Gastroesophageal sphincter (tissue), 4 donors: ENCODE measurements at regions not wholly inside any gene's neighbourhood (a gene's known extent, or its start where the extent isn't known, plus 50 kb on each side); places are given as distances from the start of the nearest gene placed in this dataset.

ENCODE experiments used
- ATAC-seq: fragments of 150-250 bp; one replicate; pipeline ENCODE4 v1.9.1; 2016; ENCODE audit warnings: mild to moderate bottlenecking, moderate library complexity
- H3K27ac ChIP-seq, 4 donors: fragments of 200-600 bp; sonication (generic) in 3 of 4; 1 replicate in 3 of 4; 2 replicates in 1 of 4; pipeline ENCODE4 v1.5.1; 2016 to 2019
- H3K27me3 ChIP-seq: fragments of 200-600 bp; sonication (generic); one replicate; pipeline ENCODE4 v1.5.1; 2019
- H3K36me3 ChIP-seq, 2 donors: fragments of 200-600 bp; sonication (generic); one replicate each; pipeline ENCODE4 v1.5.1; 2019; ENCODE audit warnings: control low read depth in 1 of 2
- H3K4me1 ChIP-seq, 3 donors: fragments of 200-600 bp; sonication (generic); 1 replicate in 2 of 3; 2 replicates in 1 of 3; pipeline ENCODE4 v1.5.1; 2016 to 2019; ENCODE audit warnings: control low read depth in 2 of 3
- H3K4me3 ChIP-seq, 2 donors: fragments of 200-600 bp; sonication (generic); one replicate each; pipeline ENCODE4 v1.5.1; 2019; ENCODE audit warnings: mild to moderate bottlenecking in 1 of 2, moderate library complexity in 1 of 2
- H3K9me3 ChIP-seq, 3 donors: fragments of 200-600 bp; sonication (generic); one replicate each; pipeline ENCODE4 v1.5.1; 2017 to 2019; ENCODE audit warnings: control low read depth in 2 of 3
- CTCF ChIP-seq, 4 experiments: fragments of 200-600 bp in 2 of 4; fragments of 450-650 bp in 2 of 4; sonication (generic) in 1 of 4; IDR thresholded peaks; one replicate each; pipeline ENCODE4 v1.5.1; 2017 to 2019; ENCODE audit warnings: antibody characterized with exemption in 4 of 4, mild to moderate bottlenecking in 2 of 4, moderate library complexity in 2 of 4
- EP300 ChIP-seq: sonication (generic); formaldehyde crosslinking; IDR thresholded peaks from one replicate; pipeline ENCODE4 v1.6.1; 2017; ENCODE audit warnings: antibody characterized with exemption, mild to moderate bottlenecking
- POLR2A ChIP-seq, 2 donors: fragments of 450-650 bp; IDR thresholded peaks; one replicate each; pipeline ENCODE4 v1.6.1; 2017; ENCODE audit warnings: antibody characterized with exemption in 2 of 2, mild to moderate bottlenecking in 2 of 2, moderate library complexity in 1 of 2
- POLR2AphosphoS5 ChIP-seq: sonication (generic); formaldehyde crosslinking; IDR thresholded peaks from one replicate; pipeline ENCODE4 v1.6.1; 2017; ENCODE audit warnings: antibody characterized with exemption
- WGBS, 2 donors: methylation state at CpG; one replicate each; pipeline ENCODE4 v1.1.5; 2018; ENCODE audit warnings: low coverage in 1 of 2; 5-methylcytosine and 5-hydroxymethylcytosine counted together

- WGBS, 2 donors, result 14% methylated on average over 1 of the region's 1 CpG; no CpG with 5 or more reads in 1 of the 2 donors
- Histone ChIP-seq H3K9me3 (no peaks in the 10 kb centered on the region), H3K27me3 (no peaks in the 10 kb centered on the region), H3K36me3 (no peaks in the 10 kb centered on the region), H3K4me3 (no peak overlapping the region), H3K4me1 (no peaks in the 10 kb centered on the region), H3K27ac (no peak overlapping the region)
- no peak for ATAC-seq
- TF ChIP-seq EP300 (no peak), CTCF (IDR thresholded peaks at IDR 0.05) (no peak), POLR2AphosphoS5 (no peak), POLR2A (IDR thresholded peaks at IDR 0.05) (no peak)
These were observed 104.1 kb downstream of the GAS1 start for GRCh38 chr9:86843206-86843605.

- Histone ChIP-seq H3K36me3 (no peaks in the 10 kb centered on the region), H3K27ac (no peak overlapping the region), H3K4me1 (no peaks in the 10 kb centered on the region), H3K4me3 (no peak overlapping the region), H3K9me3 (no peaks in the 10 kb centered on the region), H3K27me3 (no peaks in the 10 kb centered on the region)
- no peak for TF ChIP-seq EP300
- no peak for TF ChIP-seq POLR2A (IDR thresholded peaks at IDR 0.05)
- TF ChIP-seq CTCF (IDR thresholded peaks at IDR 0.05), result no peak
- no peak for TF ChIP-seq POLR2AphosphoS5
- no peak for ATAC-seq
- WGBS, 2 donors, result 64 to 71% methylated on average over 5 to 6 of the region's 6 CpGs
These were observed 104.7 kb downstream of the GAS1 start for GRCh38 chr9:86842573-86842972.

GRCh38 chr9:86839522-86839921 is 107.8 kb downstream of the GAS1 start:
- Histone ChIP-seq H3K27ac (peak overlapping the region in 3 of 4 donors; percentile 36 to 49 (median 42)), H3K27me3 (no peaks in the 10 kb centered on the region), H3K9me3 (no peaks in the 10 kb centered on the region), H3K4me1 (no peaks in the 10 kb centered on the region), H3K36me3 (no peaks in the 10 kb centered on the region), H3K4me3 (no peak overlapping the region)
- 61 to 90% methylated on average over 3 of the region's 3 CpGs for WGBS, 2 donors
- ATAC-seq, result no peak
- TF ChIP-seq CTCF (IDR thresholded peaks at IDR 0.05), result no peak

GRCh38 chr9:86838519-86839497 is 108.5 kb downstream of the GAS1 start:
- H3K27ac ChIP-seq, result peak overlapping the region in 3 of 4 donors; percentile 43 to 53 (median 49)

More at GRCh38 chr9:86838519-86839497, 108.5 kb downstream of the GAS1 start:
- 60 to 80% methylated on average over 13 of the region's 17 CpGs for WGBS, 2 donors
- Histone ChIP-seq H3K27me3 (no peaks in the 10 kb centered on the region), H3K36me3 (no peaks in the 10 kb centered on the region), H3K9me3 (no peaks in the 10 kb centered on the region), H3K4me1 (no peaks in the 10 kb centered on the region), H3K4me3 (no peak overlapping the region)
- peak; percentile 83 for ATAC-seq
- TF ChIP-seq CTCF (IDR thresholded peaks at IDR 0.05) (no peak), POLR2A (IDR thresholded peaks at IDR 0.05) (no peak), EP300 (no peak), POLR2AphosphoS5 (peak; percentile 25)
